ENCODE measurements at regions not wholly inside any gene's neighbourhood (a gene's known extent, or its start where the extent isn't known, plus 50 kb on each side); places are given as distances from the start of the nearest gene placed in this dataset.
"Not testable (repeated sequence)": the region's sequence is repeated elsewhere in the genome, so short reads cannot be mapped to it uniquely, and the experiment has no call there.

DNA sequence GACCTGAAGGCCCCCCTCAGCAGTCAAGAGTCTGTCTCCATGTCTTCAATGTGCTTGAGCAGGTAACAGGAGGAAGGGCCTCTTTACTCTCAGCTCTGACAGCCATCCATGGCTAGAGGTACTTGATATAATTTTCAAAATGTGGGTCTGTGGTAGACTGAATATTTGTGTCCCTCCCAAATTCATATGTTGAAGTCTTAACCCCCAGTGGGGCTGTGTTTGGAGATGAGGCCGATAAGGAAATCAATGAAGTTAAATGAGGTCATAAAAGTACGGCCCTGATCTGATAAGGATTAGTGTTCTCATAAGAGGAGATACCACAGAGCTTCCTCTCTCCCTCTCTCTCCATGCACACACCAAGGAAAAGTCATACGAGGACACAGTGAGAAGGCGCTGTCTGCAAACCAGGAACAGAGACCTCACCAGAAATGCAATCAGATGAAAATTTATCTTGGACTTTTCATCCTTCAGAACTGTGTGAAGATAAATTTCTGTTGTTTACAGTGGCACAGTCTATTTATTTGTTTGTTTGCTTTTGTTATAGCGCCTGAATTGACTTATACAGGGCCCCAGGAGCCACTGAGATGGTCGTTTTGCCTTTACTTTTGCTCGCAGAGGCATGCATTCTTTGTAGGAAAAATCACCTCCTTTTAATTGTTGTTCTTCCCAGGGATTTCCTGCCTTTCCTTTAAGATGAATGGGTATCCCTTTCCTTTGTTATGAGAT, 274.8 kb upstream of the TRIB2 start:
- no peak for DNase-seq

DNA sequence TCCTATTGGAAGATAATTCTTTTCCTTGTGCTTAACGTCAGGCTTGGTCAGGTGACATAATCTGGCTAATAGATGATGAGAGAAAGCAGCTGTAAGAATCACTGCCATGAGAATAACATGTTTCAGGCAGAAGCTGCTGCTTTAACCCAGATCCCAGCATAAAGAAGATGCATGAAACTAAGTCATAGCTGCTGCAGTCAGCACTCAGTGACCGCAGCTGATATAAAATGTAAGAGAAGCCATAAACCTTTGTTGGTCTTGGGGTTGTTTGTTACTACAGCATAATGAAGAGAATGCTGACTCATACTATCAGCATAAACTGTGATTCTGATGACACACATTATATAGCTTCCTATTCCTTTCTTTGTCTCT, 274.3 kb upstream of the TRIB2 start:
- in situ Hi-C loops (cut with HindIII; ENCODE audit: low pct_ligation_motif_present, low pct_unique_long_range_greater_than_20kb, low sequenced_read_pairs), result no loop called here
- no peak for DNase-seq

More for the DNA sequence above, 274.8 kb upstream of the TRIB2 start:
- in situ Hi-C loops (cut with HindIII; ENCODE audit: low pct_ligation_motif_present, low pct_unique_long_range_greater_than_20kb, low sequenced_read_pairs), result no loop called here

DNA sequence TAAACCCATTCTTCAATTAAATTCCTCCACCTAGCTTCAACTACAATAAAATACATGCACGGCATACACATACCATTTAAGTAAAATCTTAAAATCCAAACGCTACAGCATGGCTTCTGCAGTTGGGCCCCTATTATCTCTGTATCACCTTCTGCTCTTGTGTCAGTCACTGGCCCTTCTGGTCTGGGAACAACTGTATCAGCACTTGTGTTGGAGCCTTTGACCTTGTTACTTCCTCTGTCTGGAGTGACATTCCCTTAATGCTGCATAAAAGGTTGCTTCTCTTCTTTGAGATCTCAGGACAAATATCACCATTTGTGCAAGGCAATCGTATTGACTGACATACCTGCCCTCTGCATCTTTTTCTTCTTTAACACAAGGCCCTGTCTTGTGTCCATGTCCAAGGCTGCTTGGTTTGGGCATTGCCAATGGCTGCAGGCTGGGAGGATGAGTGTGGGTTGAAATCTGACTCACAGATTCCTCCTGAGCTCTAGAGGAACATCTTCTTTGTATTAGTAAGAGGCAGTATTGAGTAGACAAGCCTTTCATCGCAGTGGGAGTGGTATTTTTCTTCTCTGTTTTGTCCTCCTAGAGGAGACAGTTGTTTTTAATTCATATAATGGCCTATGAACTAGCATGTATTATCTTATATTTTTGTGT, 267.8 kb upstream of the TRIB2 start:
- in situ Hi-C loops (cut with HindIII; ENCODE audit: low pct_ligation_motif_present, low pct_unique_long_range_greater_than_20kb, low sequenced_read_pairs), result no loop called here

DNA sequence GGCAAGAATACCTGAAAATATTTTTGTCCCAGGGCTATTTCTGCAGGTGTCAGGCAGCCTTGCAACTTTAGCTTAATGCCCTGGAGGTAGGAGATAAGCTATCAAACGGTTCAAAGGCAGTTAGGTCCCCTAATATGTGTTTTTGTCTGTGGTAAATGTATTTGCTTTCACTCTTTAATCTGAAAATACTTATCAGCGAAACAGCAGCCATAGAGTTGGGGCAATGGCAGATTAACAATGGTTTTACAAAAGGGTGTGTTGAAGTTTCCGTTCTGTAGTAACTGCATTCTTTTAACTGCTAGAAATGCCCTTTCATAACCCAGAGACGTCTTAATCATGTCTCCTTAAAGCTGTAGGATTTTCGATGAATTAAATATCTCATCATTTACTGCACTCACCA, 265.0 kb upstream of the TRIB2 start:
- DNase-seq, result no peak
- in situ Hi-C loops (cut with HindIII; ENCODE audit: low pct_ligation_motif_present, low pct_unique_long_range_greater_than_20kb, low sequenced_read_pairs), result no loop called here

More for the DNA sequence above, 267.8 kb upstream of the TRIB2 start:
- no peak for DNase-seq

DNA sequence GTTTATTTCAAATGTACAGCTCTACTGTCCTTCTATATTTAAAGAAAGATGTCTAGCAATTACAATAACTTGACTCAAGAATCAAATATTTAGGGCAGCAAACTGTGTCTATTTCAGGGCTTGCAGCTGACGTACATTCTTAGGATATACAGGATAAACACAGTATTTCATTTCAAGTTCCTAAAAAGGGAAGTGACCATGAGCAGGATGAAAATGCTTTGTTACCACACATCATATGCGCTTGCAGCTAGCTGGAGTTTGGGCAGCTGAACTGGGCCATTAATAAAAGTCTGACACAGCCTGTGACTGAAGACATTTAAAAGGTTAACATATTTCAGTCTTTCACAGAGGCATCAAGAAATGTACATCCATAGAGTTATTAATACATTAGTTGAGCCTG, 264.6 kb upstream of the TRIB2 start:
- no peak for DNase-seq
- in situ Hi-C loops (cut with HindIII; ENCODE audit: low pct_ligation_motif_present, low pct_unique_long_range_greater_than_20kb, low sequenced_read_pairs), result no loop called here

DNA sequence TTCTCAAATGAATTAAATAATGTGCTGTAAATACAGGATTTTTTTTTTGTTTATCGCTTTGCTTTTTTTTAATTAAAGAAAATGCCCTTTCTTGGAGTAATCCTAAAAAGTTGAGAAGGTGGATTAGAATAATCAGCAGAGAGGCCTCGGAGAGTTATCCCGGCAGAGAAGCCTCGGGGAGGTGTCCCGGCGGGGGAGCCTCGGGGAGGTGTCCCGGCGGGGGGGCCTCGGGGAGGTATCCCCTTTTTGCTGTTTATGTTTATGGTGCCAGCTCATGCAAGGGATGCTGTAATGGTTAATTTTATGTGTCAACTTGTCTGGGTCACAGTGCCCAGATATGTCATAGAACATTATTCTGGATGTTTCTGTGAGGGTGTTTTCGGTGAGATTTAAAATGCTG, 263.0 kb upstream of the TRIB2 start:
- DNase-seq, result no peak
- in situ Hi-C loops (cut with HindIII; ENCODE audit: low pct_ligation_motif_present, low pct_unique_long_range_greater_than_20kb, low sequenced_read_pairs), result no loop called here

DNA sequence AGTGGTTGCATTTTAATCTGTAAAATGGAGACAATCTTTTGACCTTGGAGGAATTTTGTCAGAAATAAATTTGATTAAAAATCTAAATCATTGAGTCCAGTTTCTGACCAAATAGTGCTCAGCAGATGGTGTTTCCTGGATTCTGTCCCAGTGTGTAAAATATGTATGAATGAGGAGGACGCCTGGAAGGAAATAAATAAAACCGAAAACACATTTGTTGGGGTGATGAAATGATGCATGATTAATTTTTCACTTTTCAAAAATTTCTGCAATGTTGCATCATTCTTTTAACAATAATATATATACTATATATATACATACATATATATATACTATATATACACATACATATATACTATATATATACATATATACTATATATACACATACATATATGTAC, 261.1 kb upstream of the TRIB2 start:
- no peak for DNase-seq
- in situ Hi-C loops (cut with HindIII; ENCODE audit: low pct_ligation_motif_present, low pct_unique_long_range_greater_than_20kb, low sequenced_read_pairs), result no loop called here

DNA sequence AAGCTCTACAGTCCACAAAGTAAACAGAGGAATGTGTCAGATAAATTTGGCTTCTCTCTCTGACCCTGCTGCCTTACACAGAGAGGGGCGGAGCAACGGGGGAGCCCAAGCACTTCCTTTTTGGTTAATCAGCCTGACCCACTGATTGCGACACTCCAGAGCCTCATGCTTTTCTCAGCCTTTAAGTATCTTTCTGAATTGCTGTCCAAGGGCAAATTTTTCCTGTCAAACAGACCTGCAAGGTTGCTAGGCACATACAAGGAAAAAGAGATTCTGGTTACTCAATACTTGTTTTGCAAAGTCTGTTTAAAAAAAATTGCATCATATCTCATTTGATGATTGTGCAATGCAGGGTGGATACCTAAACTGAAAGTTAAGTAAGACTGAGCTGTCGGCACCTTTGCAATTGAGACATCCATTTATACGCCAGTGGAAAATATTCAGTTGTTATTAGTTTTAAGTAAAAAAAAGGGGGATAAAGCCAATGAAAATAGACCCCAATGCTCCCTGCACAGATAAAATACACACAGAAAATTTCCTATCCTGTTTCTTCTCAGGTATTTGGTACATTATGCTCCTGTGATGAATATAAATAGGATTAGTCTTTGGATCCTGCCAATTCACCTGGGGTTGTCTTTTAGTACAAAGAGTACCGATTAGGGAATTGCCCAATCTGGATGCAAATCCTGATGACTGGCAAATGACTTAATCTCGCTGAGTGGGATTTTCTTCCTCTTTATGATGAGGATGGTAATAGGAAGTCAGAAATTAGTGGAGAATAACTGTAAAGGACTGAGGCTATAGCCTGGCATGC, 260.2 kb upstream of the TRIB2 start:
- in situ Hi-C loops (cut with HindIII; ENCODE audit: low pct_ligation_motif_present, low pct_unique_long_range_greater_than_20kb, low sequenced_read_pairs), result no loop called here
- peak; percentile 39 for DNase-seq

DNA sequence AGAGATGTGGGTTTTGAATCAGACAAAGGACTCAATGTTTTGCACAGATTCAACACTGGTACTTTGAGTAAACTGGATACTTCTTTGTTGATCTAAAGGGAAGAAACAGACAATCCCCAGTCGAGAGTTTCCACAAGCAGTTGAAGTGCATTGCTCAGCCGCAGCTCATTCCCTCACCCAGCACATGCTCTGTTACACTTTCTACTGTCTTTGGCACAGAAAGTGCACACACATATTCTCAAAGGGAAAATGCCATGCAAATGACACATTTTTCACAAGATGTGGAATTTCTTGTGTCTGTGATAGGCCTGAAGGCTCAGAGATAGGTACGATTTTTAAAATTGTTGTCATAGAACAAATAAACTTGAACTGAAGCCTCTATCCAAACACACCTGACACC, 258.9 kb upstream of the TRIB2 start:
- in situ Hi-C loops (cut with HindIII; ENCODE audit: low pct_ligation_motif_present, low pct_unique_long_range_greater_than_20kb, low sequenced_read_pairs), result no loop called here
- DNase-seq, result no peak

DNA sequence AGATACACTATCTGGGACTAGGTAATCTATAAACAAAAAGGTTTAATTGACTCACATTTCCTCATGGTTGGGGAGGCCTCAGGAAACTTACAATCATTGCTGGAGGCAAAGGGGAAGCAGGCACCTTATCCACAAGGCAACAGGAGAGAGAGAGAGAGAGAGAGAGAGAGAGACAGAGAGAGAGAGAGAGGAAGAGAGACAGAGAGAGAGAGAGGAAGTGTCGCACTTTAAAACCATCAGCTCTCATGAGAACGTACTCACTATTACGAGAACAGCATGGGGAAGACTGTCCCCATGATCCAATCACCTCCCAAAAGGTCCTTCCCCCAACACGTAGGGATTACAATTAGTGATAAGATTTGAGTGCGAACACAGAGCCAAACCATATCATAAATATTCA, 253.5 kb upstream of the TRIB2 start:
- in situ Hi-C loops (cut with HindIII; ENCODE audit: low pct_ligation_motif_present, low pct_unique_long_range_greater_than_20kb, low sequenced_read_pairs), result no loop called here

DNA sequence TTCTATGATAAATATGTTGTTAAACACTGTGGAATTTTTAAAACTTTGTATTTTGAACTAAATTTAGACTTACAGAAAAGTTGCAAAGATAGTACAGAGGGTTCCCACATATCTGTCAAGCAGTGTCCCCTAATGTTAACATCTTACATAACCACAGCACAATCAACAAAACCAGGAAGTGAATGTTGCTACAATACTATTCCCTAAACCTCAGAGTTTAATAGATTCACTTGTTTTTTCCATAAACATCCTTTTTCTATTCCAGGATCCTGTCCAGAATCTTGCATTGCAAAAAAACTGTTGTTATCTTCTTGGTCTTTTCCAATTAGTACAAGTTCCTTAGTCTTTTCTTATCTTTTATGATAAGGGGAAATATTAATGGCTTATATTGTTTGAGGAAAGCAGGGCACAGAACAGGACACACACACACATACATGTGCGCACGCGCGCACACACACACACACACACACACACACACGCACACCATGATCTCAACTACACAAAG, 251.1 kb upstream of the TRIB2 start:
- DNase-seq, result no peak
- in situ Hi-C loops (cut with HindIII; ENCODE audit: low pct_ligation_motif_present, low pct_unique_long_range_greater_than_20kb, low sequenced_read_pairs), result no loop called here

More for the DNA sequence above, 253.5 kb upstream of the TRIB2 start:
- no peak for DNase-seq

DNA sequence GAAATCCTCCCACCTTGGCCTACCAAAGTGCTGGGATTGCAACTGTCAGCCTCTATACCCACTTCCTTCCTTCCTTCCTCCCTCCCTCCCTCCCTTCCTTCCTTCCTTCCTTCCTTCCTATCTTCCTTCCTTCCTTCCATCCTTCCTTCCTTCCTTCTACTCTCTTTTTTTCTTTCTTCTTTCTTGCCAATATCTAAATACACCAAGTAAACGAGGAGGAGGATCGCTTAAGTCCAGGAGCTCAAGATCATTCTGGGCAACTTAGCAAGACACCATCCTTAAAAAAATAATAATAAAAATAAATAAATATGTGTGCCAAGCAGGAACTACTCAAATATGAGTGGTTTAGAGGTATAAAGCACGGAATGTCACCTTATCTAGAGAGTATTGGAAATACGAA, 249.4 kb upstream of the TRIB2 start:
- DNase-seq, result no peak
- in situ Hi-C loops (cut with HindIII; ENCODE audit: low pct_ligation_motif_present, low pct_unique_long_range_greater_than_20kb, low sequenced_read_pairs), result no loop called here

DNA sequence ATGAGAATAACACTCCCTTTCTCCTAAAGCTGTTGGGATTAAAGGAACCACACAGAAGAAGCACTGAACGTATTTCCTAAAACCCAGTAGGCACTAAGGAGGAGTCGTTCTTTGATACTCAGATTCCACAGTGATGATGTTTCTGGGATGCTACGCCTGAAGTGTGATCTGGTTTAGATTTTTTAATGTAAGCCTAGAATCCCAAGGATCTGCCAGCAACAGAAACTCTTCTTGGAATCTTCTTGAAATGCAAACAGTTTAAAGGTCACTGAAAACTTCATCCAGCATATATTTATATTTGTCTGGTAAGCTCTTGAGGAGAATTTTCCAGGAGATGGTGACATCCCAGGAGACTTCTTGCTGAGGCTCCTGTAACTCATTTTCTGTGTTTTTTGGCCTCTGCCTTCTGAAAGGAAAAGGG, 247.6 kb upstream of the TRIB2 start:
- DNase-seq, result no peak

DNA sequence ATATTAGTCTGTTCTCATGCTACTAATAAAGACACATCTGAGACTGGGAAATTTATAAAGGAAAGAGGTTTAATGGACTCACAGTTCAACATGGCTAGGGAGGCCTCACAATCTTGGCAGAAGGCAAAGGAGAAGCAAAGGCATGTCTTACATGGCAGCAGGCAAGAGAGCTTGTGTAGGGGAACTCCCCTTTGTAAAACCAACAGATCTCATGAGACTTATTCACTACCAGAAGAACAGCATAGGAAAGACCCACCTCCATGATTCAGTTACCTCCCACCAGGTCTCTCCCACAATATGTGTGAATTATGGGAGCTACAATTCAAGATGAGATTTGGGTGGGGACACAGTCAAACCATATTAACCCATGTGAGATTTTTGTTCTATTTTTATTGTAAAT, 244.5 kb upstream of the TRIB2 start:
- DNase-seq; in situ Hi-C loops (cut with HindIII; ENCODE audit: low pct_ligation_motif_present, low pct_unique_long_range_greater_than_20kb, low sequenced_read_pairs): not testable (repeated sequence)

More for the DNA sequence above, 247.6 kb upstream of the TRIB2 start:
- in situ Hi-C loops (cut with HindIII; ENCODE audit: low pct_ligation_motif_present, low pct_unique_long_range_greater_than_20kb, low sequenced_read_pairs), result no loop called here

DNA sequence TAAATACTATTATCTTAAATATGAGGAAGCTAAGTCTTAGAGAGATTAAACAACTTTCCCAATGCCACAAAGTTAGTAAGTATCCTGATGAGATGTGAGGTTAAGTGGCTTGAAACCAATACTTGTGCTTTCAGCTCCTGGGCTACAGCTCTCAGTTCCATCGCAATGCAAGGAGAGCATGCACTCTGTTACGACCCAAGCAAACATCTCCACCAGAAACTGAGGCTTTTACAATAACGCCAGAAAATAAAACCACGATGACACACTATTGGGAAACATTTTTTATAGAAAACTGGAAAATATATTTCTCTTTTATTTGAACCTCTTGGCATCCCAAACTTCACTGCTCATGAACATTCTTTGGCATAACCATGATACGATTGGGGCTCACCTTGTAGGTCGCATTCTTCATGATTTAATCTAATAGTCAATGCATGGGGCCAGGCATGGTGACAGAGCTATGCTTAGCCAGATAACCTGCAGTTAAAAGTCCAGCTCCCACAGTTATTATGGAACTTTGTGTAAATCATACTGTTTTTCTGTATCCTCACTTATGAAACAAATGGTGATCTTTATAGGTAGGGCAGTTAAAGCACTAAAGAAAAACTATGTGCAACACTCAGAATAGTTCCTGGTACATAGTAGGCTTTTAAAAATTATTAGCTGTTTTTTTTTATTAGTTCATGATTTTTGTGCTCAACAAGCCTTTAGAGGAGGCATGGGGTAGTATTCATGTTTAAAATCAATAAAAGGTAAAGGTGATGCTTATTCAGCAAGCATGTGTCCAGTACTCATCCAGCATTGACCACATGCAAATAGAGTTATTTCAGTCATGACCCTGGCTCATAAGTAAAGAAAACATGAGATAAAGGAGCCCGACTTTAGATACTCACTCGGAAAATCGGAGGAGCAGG, 238.3 kb upstream of the TRIB2 start:
- in situ Hi-C loops (cut with HindIII; ENCODE audit: low pct_ligation_motif_present, low pct_unique_long_range_greater_than_20kb, low sequenced_read_pairs), result no loop called here
- DNase-seq, result no peak

DNA sequence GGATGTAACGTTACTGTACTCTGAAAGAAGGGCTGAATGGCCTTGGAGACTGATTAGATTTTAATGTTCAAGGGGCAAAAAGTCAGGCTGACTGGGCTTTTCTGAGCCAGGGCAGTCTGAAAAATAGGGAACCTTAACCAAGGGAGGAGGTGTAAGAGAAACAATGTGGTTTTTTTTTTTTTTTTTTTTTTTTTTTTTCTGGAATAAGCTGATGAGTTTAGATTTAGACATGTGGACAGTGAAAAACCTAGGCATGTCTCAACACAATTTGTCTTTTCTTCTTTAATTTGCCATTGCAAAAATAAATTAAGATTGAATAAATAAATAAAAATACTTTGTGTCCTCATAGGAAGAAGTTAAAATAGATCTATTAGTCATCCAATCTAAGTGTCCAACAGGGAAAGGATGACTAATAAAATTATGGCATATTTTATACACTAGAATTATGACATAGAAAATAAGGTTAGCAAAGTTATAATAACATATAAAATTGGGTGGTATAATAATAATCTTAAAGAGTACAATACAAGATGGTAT, 237.6 kb upstream of the TRIB2 start:
- in situ Hi-C loops (cut with HindIII; ENCODE audit: low pct_ligation_motif_present, low pct_unique_long_range_greater_than_20kb, low sequenced_read_pairs), result no loop called here
- no peak for DNase-seq

DNA sequence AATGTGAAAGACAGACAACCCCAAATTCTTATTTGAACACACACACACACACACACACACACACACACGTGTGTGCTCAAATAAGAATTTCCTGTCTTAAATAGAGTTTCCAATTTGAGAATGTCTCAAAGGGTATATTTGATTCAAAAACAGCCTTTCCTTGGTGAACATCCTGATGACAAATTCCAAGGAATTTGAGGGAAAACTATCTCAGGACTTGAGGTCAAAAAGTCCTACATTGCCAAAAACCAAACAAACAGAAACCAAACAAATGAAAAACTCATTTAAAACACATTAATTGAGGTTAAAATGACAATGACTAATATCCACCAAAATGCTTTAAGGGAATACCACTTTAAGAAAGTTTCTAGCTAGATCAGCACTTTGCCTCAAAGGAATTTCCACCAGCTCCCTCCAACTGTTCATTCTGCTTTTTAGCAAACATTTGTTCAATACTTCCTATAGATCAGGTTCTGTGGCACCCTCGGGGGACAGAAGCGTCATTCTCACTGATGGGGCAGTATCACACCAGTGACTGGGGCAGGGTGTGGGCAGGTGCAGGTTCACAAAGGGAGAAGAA, 232.1 kb upstream of the TRIB2 start:
- in situ Hi-C loops (cut with HindIII; ENCODE audit: low pct_ligation_motif_present, low pct_unique_long_range_greater_than_20kb, low sequenced_read_pairs), result no loop called here
- DNase-seq, result no peak

Data from ACHN (cell line).